GM21786 (cell line): ENCODE measurements at regions not wholly inside any gene's neighbourhood (a gene's known extent, or its start where the extent isn't known, plus 50 kb on each side); places are given as distances from the start of the nearest gene placed in this dataset.

Experiments
- ATAC-seq: cut with Tn5 transposase; IDR thresholded peaks from one replicate; pipeline ENCODE4 v1.9.1; 2021; ENCODE audit not compliant: unreplicated experiment

DNA sequence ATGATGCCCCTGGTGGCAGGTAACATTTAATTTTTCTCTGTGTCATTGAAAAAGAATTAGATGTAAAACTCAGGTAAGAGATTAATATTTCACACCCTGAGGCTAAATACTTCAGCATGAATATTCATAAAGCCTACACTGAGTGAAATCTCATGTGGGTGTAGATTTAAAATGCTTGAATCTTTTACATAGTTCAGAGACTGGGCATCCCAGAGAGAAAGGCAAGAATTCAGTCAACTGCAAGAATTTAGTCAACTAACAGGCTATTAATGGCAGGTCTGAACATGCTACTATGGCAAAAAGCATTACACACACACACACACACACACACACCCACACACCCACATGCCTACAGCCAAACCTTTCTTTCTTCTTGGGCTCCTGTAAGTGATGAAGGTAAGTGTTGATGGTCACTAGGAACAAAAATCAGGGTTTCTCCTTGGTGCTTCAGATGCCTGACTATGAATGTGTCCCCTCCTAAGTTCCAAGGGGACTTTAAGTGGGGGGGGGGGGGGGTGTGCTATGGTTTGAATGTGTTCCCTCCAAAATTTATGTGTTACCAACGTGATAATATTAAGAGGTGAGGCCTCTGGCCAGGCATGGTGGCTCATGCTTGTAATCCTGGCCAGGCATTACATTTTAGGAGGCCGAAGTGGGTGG is 63.7 kb upstream of the PSMD7 start:
- ATAC-seq, result no peak

- ATAC-seq, result no peak
Measured at GRCh38 chr16:74230126-74230525, 66.5 kb upstream of the PSMD7 start.

DNA sequence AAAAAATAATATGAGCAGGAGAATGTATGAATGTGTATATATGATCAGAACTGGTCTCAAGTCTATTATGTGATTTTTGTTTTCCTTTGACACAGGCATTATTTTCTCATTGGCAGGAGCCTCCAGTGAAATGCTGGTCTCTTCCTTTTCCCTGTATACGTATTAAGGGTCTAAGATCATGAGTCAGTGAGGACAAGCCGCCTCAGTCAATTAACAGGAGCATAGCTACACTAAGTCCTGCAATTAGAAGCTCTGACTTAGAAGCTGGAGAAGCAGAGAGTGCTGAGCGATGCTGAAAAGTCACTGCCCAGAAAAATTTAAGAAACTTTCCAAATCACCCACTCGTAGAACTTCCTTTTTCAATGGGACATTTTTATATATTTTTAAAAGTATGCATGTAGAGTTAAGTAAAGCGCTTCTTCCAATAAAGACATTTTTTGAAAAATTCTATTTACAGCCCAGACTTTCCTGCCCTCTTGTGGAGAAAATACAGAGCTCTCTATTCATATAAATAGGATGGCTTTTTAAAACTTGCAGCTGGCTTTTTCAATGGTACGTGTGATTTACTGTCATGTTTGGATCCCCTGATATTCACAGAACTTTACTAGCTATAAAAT is 70.2 kb upstream of the PSMD7 start:
- ATAC-seq, result no peak

DNA sequence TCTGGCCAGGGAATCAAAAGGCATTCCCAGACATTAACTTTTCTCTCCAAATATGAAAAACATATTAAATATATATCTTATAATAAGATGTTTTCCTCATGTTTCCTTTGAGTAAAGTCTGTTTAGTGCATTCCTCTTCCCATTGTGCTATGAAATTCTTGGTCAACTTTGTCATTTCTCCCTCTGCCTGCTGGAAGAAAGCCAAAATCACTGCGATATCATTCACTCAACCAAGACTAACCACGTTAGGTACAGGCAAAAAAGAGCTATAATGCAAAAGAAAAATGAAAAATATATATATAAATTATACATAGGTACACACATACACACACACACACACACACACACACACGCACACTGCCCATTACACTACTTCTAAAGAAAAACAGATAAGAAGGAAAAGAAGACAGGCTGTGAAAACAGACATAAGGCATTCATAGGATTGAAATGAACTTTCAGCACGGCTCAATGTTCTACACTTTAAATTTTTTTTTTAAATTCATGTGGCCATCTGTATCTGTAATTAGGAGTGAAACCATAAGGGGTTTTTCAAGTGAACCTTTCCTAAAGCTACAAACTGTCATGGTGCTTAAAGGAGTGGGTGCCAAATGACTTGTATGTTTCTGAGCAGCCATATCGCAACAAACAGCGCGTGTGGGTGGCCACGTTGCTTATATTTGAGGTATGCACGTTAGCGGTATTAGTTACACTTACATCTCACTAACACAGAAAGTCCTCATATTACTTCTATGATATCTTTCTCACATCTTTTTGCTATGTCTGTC is 71.6 kb upstream of the PSMD7 start:
- no peak for ATAC-seq

DNA sequence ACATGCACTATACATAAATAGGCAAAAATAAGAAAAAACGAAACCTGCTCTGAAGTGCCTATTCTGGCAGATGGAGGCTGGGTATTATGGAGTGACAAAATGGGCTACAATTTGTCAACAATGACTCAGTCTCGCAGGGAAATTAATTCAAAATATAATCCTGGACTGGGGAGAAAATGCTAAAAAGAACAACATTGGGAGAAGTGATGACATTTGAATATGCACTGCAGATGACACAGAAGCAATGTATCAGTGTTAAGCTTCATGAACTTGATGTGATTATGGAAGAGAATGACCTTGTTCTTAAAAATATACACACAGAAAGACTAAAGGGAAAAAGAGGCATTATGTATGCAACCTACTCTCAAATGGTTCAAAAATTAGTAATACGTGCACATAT is 74.8 kb upstream of the PSMD7 start:
- ATAC-seq, result no peak

GRCh38 chr16:74219706-74220105 is 76.9 kb upstream of the PSMD7 start:
- ATAC-seq, result no peak

GRCh38 chr16:74218871-74219270 is 77.7 kb upstream of the PSMD7 start:
- no peak for ATAC-seq

- no peak for ATAC-seq
Measured at GRCh38 chr16:74216319-74216718, 80.3 kb upstream of the PSMD7 start.

DNA sequence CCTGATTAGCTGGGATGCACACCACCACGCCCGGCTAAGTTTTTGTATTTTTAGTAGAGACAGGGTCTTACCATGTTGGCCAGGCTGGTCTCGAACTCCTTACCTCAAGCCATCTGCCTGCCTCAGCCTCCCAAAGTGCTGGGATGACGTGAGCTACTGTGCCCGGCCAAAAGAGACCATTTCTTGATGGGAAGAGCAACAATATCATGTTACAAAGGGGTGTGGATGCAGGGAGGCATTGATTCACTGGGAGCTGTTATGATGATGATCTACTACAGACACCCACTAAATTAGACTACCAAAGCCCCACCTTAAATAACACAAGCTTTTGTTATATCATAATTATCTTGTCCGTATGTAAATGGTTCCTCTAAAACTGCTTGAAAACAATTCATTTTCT is 81.4 kb upstream of the PSMD7 start:
- no peak for ATAC-seq

GRCh38 chr16:74213372-74213771 is 83.2 kb upstream of the PSMD7 start:
- ATAC-seq, result no peak

DNA sequence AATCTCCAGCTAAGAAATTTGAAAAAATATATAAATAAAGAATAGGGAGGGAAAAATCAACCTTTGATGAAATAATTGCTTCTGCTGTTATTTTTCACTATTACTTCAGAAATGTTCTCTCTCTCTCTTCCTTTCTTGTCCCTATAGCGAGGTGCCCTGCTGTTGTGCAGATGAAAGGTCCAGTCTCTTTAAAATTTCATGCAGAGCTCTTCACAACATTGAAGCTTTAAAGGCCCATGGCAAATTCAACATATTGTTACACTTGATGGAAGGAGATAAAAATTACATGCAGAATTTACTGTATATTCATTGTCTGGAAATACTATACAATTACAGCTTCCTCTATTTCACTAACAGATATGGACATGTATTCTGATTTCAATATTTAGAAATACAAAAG is 86.4 kb upstream of the PSMD7 start:
- ATAC-seq, result no peak

- ATAC-seq, result no peak
Measured at GRCh38 chr16:74202009-74202408, 94.6 kb upstream of the PSMD7 start.

DNA sequence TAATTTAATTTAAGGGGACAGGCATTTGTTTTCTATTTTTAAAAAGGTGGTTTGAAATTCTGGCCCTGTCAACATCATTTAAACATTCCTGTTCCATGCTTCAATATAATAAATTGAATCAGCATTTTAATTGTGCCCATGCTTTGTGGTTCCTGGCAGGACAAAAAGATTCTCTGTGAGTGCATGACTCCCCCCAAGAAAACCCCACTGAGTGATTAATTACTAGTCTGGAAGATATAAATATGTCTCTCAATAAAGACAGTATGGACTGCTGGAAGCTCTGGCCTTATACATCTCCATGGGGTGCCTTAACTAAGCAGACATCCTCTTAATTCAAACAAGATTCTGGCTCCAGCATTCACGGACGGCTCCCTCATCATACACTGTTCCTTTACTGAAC is 95.0 kb upstream of the PSMD7 start:
- no peak for ATAC-seq

DNA sequence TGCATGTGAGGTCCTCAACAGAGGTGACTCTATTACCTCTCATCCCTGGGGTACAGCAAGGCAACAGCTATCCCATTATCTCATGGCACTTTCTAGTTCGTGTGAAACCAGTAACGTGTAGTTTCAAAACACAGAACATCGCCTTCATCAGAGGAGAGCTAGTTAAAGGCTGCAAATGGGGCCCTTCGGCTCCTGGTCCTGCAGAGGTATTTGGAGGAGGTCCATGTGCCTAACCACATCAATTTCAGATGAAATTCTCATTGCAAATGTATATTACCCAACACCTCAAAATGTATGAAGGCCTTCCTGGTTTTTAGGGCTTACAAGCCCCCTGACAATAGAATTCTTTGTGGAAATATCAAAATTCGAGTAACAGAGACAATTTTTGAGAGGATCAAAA is 95.7 kb upstream of the PSMD7 start:
- no peak for ATAC-seq

DNA sequence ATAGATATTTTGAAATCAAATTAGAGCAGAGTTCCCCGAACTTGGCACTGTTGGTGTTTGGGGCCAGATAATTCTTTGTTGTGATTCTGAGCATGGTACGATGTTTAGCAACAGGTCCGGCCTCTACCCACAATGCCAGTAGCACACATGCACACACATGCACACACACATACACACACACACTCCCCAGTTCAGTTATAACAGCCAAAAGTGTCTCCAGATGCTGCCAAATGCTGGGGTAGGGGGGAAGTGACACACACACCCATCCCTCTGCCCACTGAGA is 96.8 kb upstream of the PSMD7 start:
- ATAC-seq, result no peak

- no peak for ATAC-seq
Measured at GRCh38 chr16:74199066-74199841, 97.4 kb upstream of the PSMD7 start.

DNA sequence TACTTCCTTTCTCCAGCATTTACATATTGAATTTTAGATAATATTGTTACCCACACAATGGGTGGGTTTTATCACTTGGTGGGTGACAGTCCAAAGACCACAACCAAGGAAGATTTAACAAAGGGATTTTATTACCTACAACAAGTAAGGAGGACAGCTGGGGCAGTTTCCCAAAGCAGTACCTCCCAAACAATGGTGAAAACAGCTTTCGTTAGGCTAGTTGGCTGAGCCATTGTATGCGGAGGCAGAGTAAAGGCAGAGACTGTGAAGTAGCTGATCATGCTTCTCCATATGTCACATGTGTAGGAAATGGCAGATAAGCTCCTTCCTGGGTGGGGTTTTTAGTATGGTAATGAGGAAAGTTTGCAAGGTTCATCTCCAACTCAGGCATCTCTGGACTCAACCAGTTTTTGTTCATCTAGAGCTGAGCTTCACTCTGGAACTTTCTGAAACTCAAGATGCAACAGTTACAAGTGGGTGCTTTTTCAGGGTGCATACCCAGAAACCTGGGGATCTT is 104.3 kb upstream of the PSMD7 start:
- no peak for ATAC-seq

GRCh38 chr16:74190292-74190691 is 106.3 kb upstream of the PSMD7 start:
- ATAC-seq, result no peak

DNA sequence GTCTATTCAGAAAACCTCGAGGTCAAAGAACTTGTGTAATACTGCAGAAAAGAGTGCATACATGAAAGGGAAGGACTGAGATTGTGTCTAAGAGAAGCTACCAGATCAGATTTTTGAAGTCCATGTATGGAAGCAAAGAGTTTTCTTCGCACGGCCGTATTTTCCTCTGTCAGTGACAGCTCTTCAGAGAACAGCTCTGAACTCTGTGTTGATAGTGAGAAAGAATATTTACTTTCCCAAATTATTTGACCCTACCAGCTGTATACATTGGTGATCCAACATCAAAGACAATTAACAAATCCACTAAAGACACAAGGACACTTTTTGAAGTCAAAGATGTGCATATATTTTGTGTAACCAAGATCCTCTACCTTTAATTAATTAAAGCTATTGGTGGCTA is 107.8 kb upstream of the PSMD7 start:
- ATAC-seq, result no peak

DNA sequence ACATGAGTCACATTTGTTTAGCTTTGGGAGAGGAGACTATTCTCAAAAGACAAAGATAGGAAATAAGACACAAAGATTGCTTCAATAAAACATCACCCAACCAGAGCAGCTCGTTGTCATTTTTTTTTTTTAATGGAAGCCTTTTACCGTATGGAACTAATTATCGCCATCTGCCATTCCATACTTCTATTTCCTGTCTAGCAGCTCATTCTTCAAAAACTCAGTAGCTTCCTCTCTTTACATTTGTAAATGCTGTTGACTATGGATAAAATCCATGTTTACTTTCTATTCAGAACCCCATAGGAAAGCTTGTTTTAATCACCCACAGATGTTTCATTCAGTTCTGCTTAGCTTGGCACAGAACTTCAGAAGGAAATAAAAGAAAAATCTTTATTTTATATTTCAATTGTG is 110.0 kb upstream of the PSMD7 start:
- ATAC-seq, result no peak

GRCh38 chr16:74184839-74185238 is 111.8 kb upstream of the PSMD7 start:
- no peak for ATAC-seq
